ENCODE measurements at regions not wholly inside any gene's neighbourhood (a gene's known extent, or its start where the extent isn't known, plus 50 kb on each side); places are given as distances from the start of the nearest gene placed in this dataset.

- TF ChIP-seq CTCF (IDR thresholded peaks at IDR 0.05 in 8 of 11, conservative IDR thresholded peaks at IDR 0.05 in 3 of 11) (no peak), POLR2A (IDR thresholded peaks at IDR 0.05) (no peak)
Measured at GRCh38 chr1:38257374-38257773, 210.8 kb upstream of the POU3F1 start.

Data from spleen (tissue), 7 donors.